GM23338 (cell line): ENCODE measurements at regions not wholly inside any gene's neighbourhood (a gene's known extent, or its start where the extent isn't known, plus 50 kb on each side); places are given as distances from the start of the nearest gene placed in this dataset.

ENCODE experiments used
- ATAC-seq: fragments of 200-7000 bp; cut with Tn5 transposase; 3 replicates; pipeline ENCODE4 v1.9.1; 2020
- DNase-seq: peaks from one replicate; pipeline ENCODE4 v3.0.0-alpha.2; 2015; ENCODE audit warnings: low spot score
- H2AFZ ChIP-seq: fragments of 200-600 bp; sonication (generic); 2 replicates; pipeline ENCODE4 v1.8.0; 2016; ENCODE audit warnings: antibody characterized with exemption, mild to moderate bottlenecking, moderate library complexity
- H3F3A ChIP-seq: fragments of 200-600 bp; sonication (generic); replicated peaks from 2 replicates; pipeline ENCODE4 v1.8.0; 2017; ENCODE audit warnings: antibody characterized with exemption, mixed run types, low read depth
- H3K27ac ChIP-seq: fragments of 200-600 bp; sonication (generic); 2 replicates; pipeline ENCODE4 v1.6.1; 2016; ENCODE audit warnings: low read depth
- H3K27me3 ChIP-seq: fragments of 200-600 bp; sonication (generic); 2 replicates; pipeline ENCODE4 v1.8.0; 2016; ENCODE audit warnings: mild to moderate bottlenecking, mixed run types, moderate library complexity; ENCODE audit not compliant: insufficient read depth
- H3K36me3 ChIP-seq: fragments of 200-600 bp; sonication (generic); 2 replicates; pipeline ENCODE4 v1.8.0; 2016; ENCODE audit warnings: mild to moderate bottlenecking; ENCODE audit not compliant: insufficient read depth
- H3K4me1 ChIP-seq: fragments of 200-600 bp; sonication (generic); 2 replicates; pipeline ENCODE4 v1.8.0; 2016; ENCODE audit warnings: mild to moderate bottlenecking, moderate library complexity; ENCODE audit not compliant: insufficient read depth
- H3K4me2 ChIP-seq: fragments of 200-600 bp; sonication (generic); 2 replicates; pipeline ENCODE4 v1.7.1; 2017; ENCODE audit warnings: mixed run types
- H3K4me3 ChIP-seq: fragments of 200-600 bp; sonication (generic); 2 replicates; pipeline ENCODE4 v1.6.1; 2016; ENCODE audit warnings: mixed run types
- H3K79me2 ChIP-seq: fragments of 200-600 bp; sonication (generic); replicated peaks from 2 replicates; pipeline ENCODE4 v1.8.0; 2017; ENCODE audit warnings: mild to moderate bottlenecking; ENCODE audit not compliant: insufficient read depth
- H3K9me2 ChIP-seq: fragments of 200-600 bp; sonication (generic); 2 replicates; pipeline ENCODE4 v1.8.0; 2017; ENCODE audit not compliant: insufficient read depth
- H4K20me1 ChIP-seq: fragments of 200-600 bp; sonication (generic); replicated peaks from 2 replicates; pipeline ENCODE4 v1.8.0; 2017; ENCODE audit warnings: mild to moderate bottlenecking; ENCODE audit not compliant: insufficient read depth
- H3K27ac Mint-ChIP-seq: 2 replicates; pipeline ENCODE4 v1.8.0; 2020; ENCODE audit warnings: inconsistent platforms, mild to moderate bottlenecking, moderate library complexity, mixed read lengths
- H3K27me3 Mint-ChIP-seq: 3 replicates; pipeline ENCODE4 v1.8.0; 2022; ENCODE audit warnings: low read depth, mild to moderate bottlenecking, moderate library complexity, mixed read lengths, inconsistent platforms; ENCODE audit not compliant: insufficient read depth, poor library complexity
- H3K36me3 Mint-ChIP-seq: 3 replicates; pipeline ENCODE4 v1.8.0; 2021; ENCODE audit warnings: low read depth, mild to moderate bottlenecking, inconsistent platforms, moderate library complexity, mixed read lengths
- H3K4me1 Mint-ChIP-seq: 3 replicates; pipeline ENCODE4 v1.8.0; 2020; ENCODE audit warnings: mild to moderate bottlenecking, inconsistent platforms, mixed read lengths
- H3K4me3 Mint-ChIP-seq: 3 replicates; pipeline ENCODE4 v1.8.0; 2021; ENCODE audit warnings: moderate library complexity, mild to moderate bottlenecking, inconsistent platforms, mixed read lengths
- H3K9me3 Mint-ChIP-seq: 3 replicates; pipeline ENCODE4 v1.8.0; 2020; ENCODE audit warnings: moderate library complexity, mild to moderate bottlenecking, inconsistent platforms, mixed read lengths
- CREB1 ChIP-seq: fragments of 250-450 bp; sonication (Bioruptor Pico); IDR thresholded peaks from 2 replicates; pipeline ENCODE4 v1.5.0; 2020; ENCODE audit warnings: low read depth, mild to moderate bottlenecking, moderate library complexity
- ETS1 ChIP-seq: IDR thresholded peaks from 2 replicates; pipeline ENCODE4 v1.6.1; 2016; ENCODE audit warnings: antibody characterized with exemption
- EZH2 ChIP-seq: fragments of 200-600 bp; sonication (generic); IDR thresholded peaks from one replicate; pipeline ENCODE4 v1.8.0; 2017; ENCODE audit warnings: antibody characterized with exemption, mild to moderate bottlenecking, low read depth; ENCODE audit not compliant: unreplicated experiment
- EZH2phosphoT487 ChIP-seq: fragments of 200-600 bp; sonication (generic); IDR thresholded peaks from one replicate; pipeline ENCODE4 v1.8.1; 2018; ENCODE audit warnings: antibody characterized with exemption; ENCODE audit not compliant: unreplicated experiment
- JUNB ChIP-seq: IDR thresholded peaks from one replicate; pipeline ENCODE4 v1.6.1; 2016; ENCODE audit warnings: antibody characterized with exemption; ENCODE audit not compliant: unreplicated experiment
- NANOG ChIP-seq: IDR thresholded peaks from 2 replicates; pipeline ENCODE4 v1.6.1; 2016; ENCODE audit warnings: antibody characterized with exemption, borderline replicate concordance
- ZNF114 ChIP-seq: fragments of 250-450 bp; sonication (Bioruptor Pico); IDR thresholded peaks from 2 replicates; pipeline ENCODE4 v1.5.0; 2020; ENCODE audit warnings: mild to moderate bottlenecking, moderate library complexity
- ZNF462 ChIP-seq: fragments of 250-450 bp; sonication (Bioruptor Pico); IDR thresholded peaks from 2 replicates; pipeline ENCODE4 v1.5.0; 2020; ENCODE audit warnings: mild to moderate bottlenecking, moderate library complexity

GRCh38 chr10:56085406-56086122, 275.5 kb downstream of the ZWINT start (continued):
- TF ChIP-seq ZNF462 (CRISPR knock-in tag) (no peak), JUNB (no peak)

- H3K4me3 Mint-ChIP-seq = no peak overlapping the region
- Histone ChIP-seq H4K20me1 (no peaks in the 10 kb centered on the region), H3K4me1 (no peaks in the 10 kb centered on the region), H2AFZ (no peak overlapping the region), H3K4me3 (no peak overlapping the region), H3K9me2 (no peaks in the 10 kb centered on the region), H3K79me2 (no peaks in the 10 kb centered on the region), H3K36me3 (no peaks in the 10 kb centered on the region), H3F3A (no peaks in the 10 kb centered on the region), H3K27me3 (no peaks in the 10 kb centered on the region), H3K4me2 (no peak overlapping the region), H3K27ac (no peak overlapping the region)
- H3K4me1 Mint-ChIP-seq = no peaks in the 10 kb centered on the region; the same call in 2 of the 3 replicates
- peaks cover 9% of the 10 kb centered on the region; the same call in 1 of the 3 replicates for H3K9me3 Mint-ChIP-seq
- ATAC-seq = no peak
- DNase-seq = no peak
- no peak overlapping the region for H3K27ac Mint-ChIP-seq
- H3K27me3 Mint-ChIP-seq = no peaks in the 10 kb centered on the region
- H3K36me3 Mint-ChIP-seq = no peaks in the 10 kb centered on the region
- no peak for TF ChIP-seq ZNF114 (CRISPR knock-in tag)
- no peak for TF ChIP-seq CREB1 (CRISPR knock-in tag)
- TF ChIP-seq EZH2 = no peak
- TF ChIP-seq ZNF462 (CRISPR knock-in tag) = no peak
- TF ChIP-seq NANOG = no peak
- TF ChIP-seq EZH2phosphoT487 = no peak
- no peak for TF ChIP-seq ETS1
Observed at GRCh38 chr10:56082169-56082568, 278.9 kb downstream of the ZWINT start.
